Panc1 (cell line): ENCODE measurements at regions not wholly inside any gene's neighbourhood (a gene's known extent, or its start where the extent isn't known, plus 50 kb on each side); places are given as distances from the start of the nearest gene placed in this dataset.
"Not testable (repeated sequence)": the region's sequence is repeated elsewhere in the genome, so short reads cannot be mapped to it uniquely, and the experiment has no call there.

Experiments
- ATAC-seq: fragments of 200-7000 bp; cut with Tn5 transposase; 2 replicates; pipeline ENCODE4 v1.9.1; 2020; ENCODE audit warnings: mild to moderate bottlenecking, moderate library complexity
- BruUV-seq: library from RNA; stranded (reverse); fragments of 400-500 nt; replicated peaks from 2 replicates; lab custom pipeline; 2021; lab: Mats Ljungman, UMichigan
- CTCF ChIA-PET: fragments of 300-600 bp; sonication (Branson Sonifier 250); formaldehyde crosslinking; loops from one replicate; lab custom pipeline; 2022; ENCODE audit warnings: antibody characterized with exemption; lab: Charles Lee
- POLR2A ChIA-PET: fragments of 300-600 bp; sonication (Branson Sonifier 250); formaldehyde crosslinking; loops from one replicate; lab custom pipeline; 2022; ENCODE audit warnings: antibody characterized with exemption; lab: Charles Lee
- DNase-seq: peaks from one replicate; pipeline ENCODE4 v3.0.0-alpha.2; 2010; ENCODE audit warnings: low read depth, low spot score
- H3K27ac ChIP-seq: 2 replicates; pipeline ENCODE4 v1.5.1; 2011; ENCODE audit warnings: mild to moderate bottlenecking, low read length, inconsistent platforms
- H3K27me3 ChIP-seq: fragments of 200-500 bp; sonication (Bioruptor generic); 2 replicates; pipeline ENCODE4 v1.6.0; 2014; ENCODE audit warnings: low read length, inconsistent platforms; ENCODE audit not compliant: control insufficient read depth, insufficient read depth
- H3K36me3 ChIP-seq: fragments of 200-500 bp; sonication (Bioruptor generic); 2 replicates; pipeline ENCODE4 v1.5.1; 2014; ENCODE audit warnings: inconsistent platforms, mild to moderate bottlenecking, low read length, moderate library complexity; ENCODE audit not compliant: control insufficient read depth, insufficient read depth
- H3K4me1 ChIP-seq: 2 replicates; pipeline ENCODE4 v1.5.1; 2011; ENCODE audit warnings: inconsistent platforms, mild to moderate bottlenecking, low read length, moderate library complexity; ENCODE audit not compliant: control insufficient read depth, insufficient read depth
- H3K4me3 ChIP-seq, 2 experiments: 2 replicates each; pipeline ENCODE4 v1.5.1; 2011 to 2012; ENCODE audit warnings: low read depth in 2 of 2, low read length in 2 of 2, mild to moderate bottlenecking in 2 of 2, inconsistent platforms in 1 of 2, moderate library complexity in 1 of 2
- H3K9me3 ChIP-seq: fragments of 200-500 bp; sonication (Bioruptor generic); 2 replicates; pipeline ENCODE4 v1.5.1; 2014; ENCODE audit warnings: low read depth, mild to moderate bottlenecking, inconsistent platforms, low read length, moderate library complexity; ENCODE audit not compliant: control insufficient read depth, insufficient read depth
- CTCF ChIP-seq: fragments of 450-650 bp; IDR thresholded peaks from 2 replicates; pipeline ENCODE4 v1.5.1; 2017; ENCODE audit warnings: mild to moderate bottlenecking
- POLR2AphosphoS5 ChIP-seq: IDR thresholded peaks from 2 replicates; pipeline ENCODE4 v1.6.1; 2012; ENCODE audit warnings: mild to moderate bottlenecking, low read depth, low read length, moderate library complexity
- REST ChIP-seq, 2 experiments: IDR thresholded peaks; 2 replicates each; pipeline ENCODE4 v1.6.1; 2011 to 2012; ENCODE audit warnings: low read depth in 2 of 2, control low read depth in 1 of 2, low read length in 1 of 2, mild to moderate bottlenecking in 1 of 2, moderate library complexity in 1 of 2; ENCODE audit not compliant: insufficient read depth in 1 of 2
- SIN3A ChIP-seq: IDR thresholded peaks from 2 replicates; pipeline ENCODE4 v1.6.1; 2012; ENCODE audit warnings: low read depth, mild to moderate bottlenecking, low read length, moderate library complexity, borderline replicate concordance; ENCODE audit not compliant: insufficient read depth
- TCF7L2 ChIP-seq: IDR thresholded peaks from 2 replicates; pipeline ENCODE4 v1.6.1; 2011; ENCODE audit warnings: mild to moderate bottlenecking, low read depth, low read length, inconsistent platforms
- in situ Hi-C: cut with HindIII; loops from 2 replicates; pipeline ENCODE4 v1.10.0; 2016; ENCODE audit warnings: low sequenced_read_pairs, low pct_unique_long_range_greater_than_20kb
- intact Hi-C: fragments of 100-400 bp; cut with micrococcal nuclease; formaldehyde crosslinking; loops from one replicate; pipeline ENCODE4 v1.10.0; 2022; ENCODE audit not compliant: unreplicated experiment

GRCh38 chr13:63249411-63250187 is 1834.0 kb upstream of the PCDH20 start:
- Histone ChIP-seq H3K27me3 (no peaks in the 10 kb centered on the region), H3K36me3 (no peaks in the 10 kb centered on the region), H3K4me3 (no peak overlapping the region), H3K9me3 (no peaks in the 10 kb centered on the region), H3K27ac (no peak overlapping the region), H3K4me1 (no peaks in the 10 kb centered on the region)
- POLR2A ChIA-PET = no interaction called here
- in situ Hi-C loops (no loop called here), intact Hi-C loops (no loop called here)
- TF ChIP-seq CTCF (no peak), TCF7L2 (no peak), REST (IDR thresholded peaks at IDR 0.05; ENCODE audit: insufficient read depth in 1 of 2, low read depth in 2 of 2, low read length in 1 of 2) (no peak), SIN3A (no peak), POLR2AphosphoS5 (no peak)
- CTCF ChIA-PET = no interaction called here
- no peak for DNase-seq
- ATAC-seq = no peak
- no TSS peak for BruUV-seq

- H3K27me3 ChIP-seq, DNase-seq, H3K4me1 ChIP-seq, CTCF ChIA-PET, intact Hi-C loops, ATAC-seq, H3K36me3 ChIP-seq, H3K27ac ChIP-seq, BruUV-seq, H3K9me3 ChIP-seq, in situ Hi-C loops, H3K4me3 ChIP-seq: not testable (repeated sequence)
- POLR2A ChIA-PET = interaction anchor here (0.6 kb wide), 1 partner anchor 229 kb away, joined by 6 read pairs; no protein-coding TSS in a partner anchor
These were observed 1821.2 kb upstream of the PCDH20 start for GRCh38 chr13:63236667-63237396.

- H3K4me3 ChIP-seq, H3K27ac ChIP-seq, POLR2A ChIA-PET, H3K27me3 ChIP-seq, H3K4me1 ChIP-seq, CTCF ChIA-PET, H3K36me3 ChIP-seq, BruUV-seq, DNase-seq, ATAC-seq, intact Hi-C loops, in situ Hi-C loops, H3K9me3 ChIP-seq: not testable (repeated sequence)
These were observed 1802.9 kb upstream of the PCDH20 start for GRCh38 chr13:63218596-63218995.
